Cardiac muscle cell (in vitro differentiated cells and primary cell): ENCODE measurements at regions not wholly inside any gene's neighbourhood (a gene's known extent, or its start where the extent isn't known, plus 50 kb on each side); places are given as distances from the start of the nearest gene placed in this dataset.
A peak's percentile ranks its signal among the peaks of the same experiment; 100 is the strongest.

Experiments used
- DNase-seq, 2 donors: peaks; one replicate each; pipeline versions ENCODE4 v3.0.0 to v3.0.0-alpha.2; 2010 to 2017; ENCODE audit warnings: low read depth in 1 of 2, low spot score in 1 of 2
- H3K27ac ChIP-seq: fragments of 200-600 bp; sonication (generic); 2 replicates; pipeline ENCODE4 v1.5.1; 2016
- H3K27me3 ChIP-seq: fragments of 200-600 bp; sonication (generic); 2 replicates; pipeline ENCODE4 v1.6.0; 2016; ENCODE audit warnings: control low read depth
- H3K36me3 ChIP-seq: fragments of 200-600 bp; sonication (generic); 2 replicates; pipeline ENCODE4 v1.5.1; 2016; ENCODE audit warnings: control low read depth
- H3K4me1 ChIP-seq: fragments of 200-600 bp; sonication (generic); 2 replicates; pipeline ENCODE4 v1.8.1; 2017; ENCODE audit warnings: low read depth, mild to moderate bottlenecking, mixed run types
- H3K4me3 ChIP-seq: fragments of 200-600 bp; sonication (generic); 2 replicates; pipeline ENCODE4 v1.5.1; 2016; ENCODE audit warnings: mild to moderate bottlenecking
- H3K9me3 ChIP-seq: fragments of 200-600 bp; sonication (generic); 2 replicates; pipeline ENCODE4 v1.5.1; 2017; ENCODE audit warnings: low read depth, mild to moderate bottlenecking, control low read depth
- TF ChIP-seq, protein P1 (sequence below): IDR thresholded peaks from 2 replicates; pipeline ENCODE4 v1.5.1; 2012; ENCODE audit warnings: low read depth, mild to moderate bottlenecking, low read length

DNA sequence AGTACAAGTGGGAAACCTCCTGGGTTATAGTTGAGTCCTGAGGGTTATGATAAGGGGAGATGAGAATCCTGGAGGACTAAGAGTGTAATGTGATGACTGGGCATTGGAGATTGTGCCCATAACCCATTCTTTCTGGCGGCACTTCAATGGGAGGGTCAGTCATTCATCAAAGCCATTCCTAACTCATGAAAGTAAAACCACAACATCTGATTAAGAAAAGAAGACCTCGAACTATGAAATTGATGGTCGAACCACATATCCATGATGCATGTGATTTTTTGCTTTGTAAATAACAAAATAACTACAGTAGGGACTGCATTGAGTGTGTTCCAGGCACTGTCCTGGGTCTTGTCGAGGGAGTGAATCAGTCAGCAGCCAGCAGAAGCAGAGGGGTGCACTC, 215.1 kb downstream of the SHQ1 start:
- DNase-seq, result no peak
- H3K9me3 ChIP-seq, result no peaks in the 10 kb centered on the region
- no peaks in the 10 kb centered on the region for H3K27me3 ChIP-seq
- no peaks in the 10 kb centered on the region for H3K4me1 ChIP-seq
- no peaks in the 10 kb centered on the region for H3K36me3 ChIP-seq
- no peak overlapping the region for H3K27ac ChIP-seq
- no peak overlapping the region for H3K4me3 ChIP-seq
- TF ChIP-seq, protein P1, sequence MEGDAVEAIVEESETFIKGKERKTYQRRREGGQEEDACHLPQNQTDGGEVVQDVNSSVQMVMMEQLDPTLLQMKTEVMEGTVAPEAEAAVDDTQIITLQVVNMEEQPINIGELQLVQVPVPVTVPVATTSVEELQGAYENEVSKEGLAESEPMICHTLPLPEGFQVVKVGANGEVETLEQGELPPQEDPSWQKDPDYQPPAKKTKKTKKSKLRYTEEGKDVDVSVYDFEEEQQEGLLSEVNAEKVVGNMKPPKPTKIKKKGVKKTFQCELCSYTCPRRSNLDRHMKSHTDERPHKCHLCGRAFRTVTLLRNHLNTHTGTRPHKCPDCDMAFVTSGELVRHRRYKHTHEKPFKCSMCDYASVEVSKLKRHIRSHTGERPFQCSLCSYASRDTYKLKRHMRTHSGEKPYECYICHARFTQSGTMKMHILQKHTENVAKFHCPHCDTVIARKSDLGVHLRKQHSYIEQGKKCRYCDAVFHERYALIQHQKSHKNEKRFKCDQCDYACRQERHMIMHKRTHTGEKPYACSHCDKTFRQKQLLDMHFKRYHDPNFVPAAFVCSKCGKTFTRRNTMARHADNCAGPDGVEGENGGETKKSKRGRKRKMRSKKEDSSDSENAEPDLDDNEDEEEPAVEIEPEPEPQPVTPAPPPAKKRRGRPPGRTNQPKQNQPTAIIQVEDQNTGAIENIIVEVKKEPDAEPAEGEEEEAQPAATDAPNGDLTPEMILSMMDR, result no peak

DNA sequence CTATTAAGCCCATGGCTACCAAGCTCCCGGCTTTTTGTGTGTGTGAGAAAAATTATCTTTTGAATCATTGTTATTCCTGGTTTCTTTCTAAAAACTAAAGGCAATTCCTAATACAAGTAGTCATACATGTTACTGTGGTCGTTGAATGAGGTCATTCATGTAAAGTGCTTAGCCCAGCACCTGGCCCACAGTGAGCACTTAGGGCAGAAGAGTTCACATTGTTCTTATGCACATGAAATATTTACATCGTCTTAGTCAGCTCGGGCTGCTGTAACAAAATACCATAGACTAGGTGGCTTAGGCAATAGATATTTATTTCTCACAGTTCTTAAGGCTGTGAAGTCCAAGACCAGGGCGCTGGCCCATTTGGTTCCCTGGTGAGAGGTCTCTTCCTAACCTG, 216.1 kb downstream of the SHQ1 start:
- Histone ChIP-seq H3K4me3 (no peak overlapping the region), H3K27me3 (no peaks in the 10 kb centered on the region), H3K36me3 (no peaks in the 10 kb centered on the region), H3K27ac (no peak overlapping the region), H3K4me1 (no peaks in the 10 kb centered on the region), H3K9me3 (no peaks in the 10 kb centered on the region)
- DNase-seq, result no peak
- TF ChIP-seq, protein P1, result no peak

DNA sequence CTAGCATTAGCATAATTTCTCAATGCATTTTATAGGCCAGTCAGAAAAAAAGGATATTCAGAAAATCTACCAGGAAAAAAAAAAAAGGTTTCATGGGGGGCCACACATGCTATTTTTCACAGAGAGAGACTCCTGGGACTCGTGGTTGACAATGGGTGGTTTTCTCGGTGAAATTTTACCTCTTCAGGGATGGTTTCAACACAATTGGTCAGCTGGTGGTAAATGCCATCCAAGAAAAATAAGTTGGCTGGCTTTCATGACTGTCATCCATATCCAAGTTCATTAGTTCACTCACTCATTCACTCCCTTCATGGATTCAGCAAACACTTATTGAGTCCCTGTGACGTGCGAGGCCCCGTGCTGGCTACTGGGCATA, 217.3 kb downstream of the SHQ1 start:
- no peak overlapping the region for H3K27ac ChIP-seq
- DNase-seq, result no peak
- no peaks in the 10 kb centered on the region for H3K27me3 ChIP-seq
- no peak overlapping the region for H3K4me3 ChIP-seq
- H3K36me3 ChIP-seq, result no peaks in the 10 kb centered on the region
- TF ChIP-seq, protein P1, result no peak
- H3K4me1 ChIP-seq, result no peaks in the 10 kb centered on the region
- no peaks in the 10 kb centered on the region for H3K9me3 ChIP-seq

DNA sequence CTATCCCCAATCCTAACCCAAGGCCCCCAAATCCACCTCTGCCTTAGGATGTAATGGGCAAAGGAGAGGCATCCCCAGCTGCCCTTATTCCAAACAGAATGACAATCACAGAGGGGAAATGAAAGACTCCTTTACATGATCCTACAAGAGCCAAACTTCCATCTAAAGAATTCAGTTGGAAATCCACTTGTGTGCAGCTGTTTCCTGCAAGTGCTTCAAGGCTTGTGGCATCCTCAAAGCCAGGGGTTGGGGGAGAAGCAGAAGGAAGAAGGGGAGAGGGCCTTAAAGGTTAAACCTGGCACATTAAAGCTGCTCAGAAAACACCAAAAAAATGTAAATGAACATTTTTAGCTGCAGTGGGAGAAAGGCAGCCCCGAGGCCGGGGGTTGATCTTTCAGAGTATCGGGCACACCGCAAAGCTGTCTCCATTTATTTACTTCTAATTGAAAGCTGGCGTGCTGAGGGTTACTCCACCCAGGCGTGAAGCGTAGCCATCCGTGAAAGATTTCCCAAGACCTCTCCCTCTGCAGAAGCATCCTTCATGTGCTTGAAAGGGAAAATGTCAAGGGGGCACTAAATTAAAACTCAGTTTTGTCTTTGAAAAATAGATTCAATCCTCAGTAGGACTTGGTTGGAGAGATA, 217.8 kb downstream of the SHQ1 start:
- TF ChIP-seq, protein P1, result no peak
- H3K27me3 ChIP-seq, result no peaks in the 10 kb centered on the region
- H3K36me3 ChIP-seq, result no peaks in the 10 kb centered on the region
- H3K9me3 ChIP-seq, result no peaks in the 10 kb centered on the region
- no peak overlapping the region for H3K4me3 ChIP-seq
- H3K27ac ChIP-seq, result no peak overlapping the region
- DNase-seq, result no peak
- H3K4me1 ChIP-seq, result no peaks in the 10 kb centered on the region

DNA sequence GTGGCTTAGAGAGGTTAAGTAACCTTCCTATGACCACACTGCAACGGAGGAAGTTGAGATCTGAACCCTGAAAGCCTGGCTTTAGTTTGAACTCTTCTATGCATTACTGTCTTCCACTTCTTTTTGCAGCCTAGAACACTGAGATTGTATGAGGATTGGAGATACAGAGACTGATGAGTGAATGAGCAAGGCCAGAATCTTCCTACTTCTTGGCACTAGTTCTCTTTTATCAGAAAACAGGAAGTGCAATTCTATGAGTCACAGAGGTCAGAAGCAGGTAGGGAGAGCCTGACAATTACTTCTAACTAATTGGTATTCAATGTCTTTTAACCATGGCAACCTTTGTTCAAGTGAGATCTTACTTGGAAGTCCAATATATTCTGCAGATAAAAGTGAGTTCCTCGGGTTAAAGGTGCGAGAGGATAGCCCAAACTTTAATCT, 219.0 kb downstream of the SHQ1 start:
- TF ChIP-seq, protein P1, result no peak
- Histone ChIP-seq H3K4me3 (no peak overlapping the region), H3K27ac (no peak overlapping the region), H3K9me3 (no peaks in the 10 kb centered on the region), H3K36me3 (no peaks in the 10 kb centered on the region), H3K27me3 (no peaks in the 10 kb centered on the region), H3K4me1 (no peaks in the 10 kb centered on the region)
- DNase-seq, result peak in 1 of 2 donors; percentile 13
